H54 (cell line): ENCODE measurements at regions not wholly inside any gene's neighbourhood (a gene's known extent, or its start where the extent isn't known, plus 50 kb on each side); places are given as distances from the start of the nearest gene placed in this dataset.

Experiments used
- DNase-seq: peaks from one replicate; pipeline ENCODE4 v3.0.0; 2011; ENCODE audit warnings: low spot score, mixed read lengths; ENCODE audit not compliant: insufficient read length
- FAIRE-seq: peaks from 3 replicates; lab custom pipeline; 2011; peaks lifted over from hg19 to GRCh38; lab: Jason Lieb, UNC
- POLR2A ChIP-seq: IDR thresholded peaks from 2 replicates; pipeline ENCODE4 v1.6.1; 2011; ENCODE audit warnings: low read depth, mild to moderate bottlenecking, low read length

DNA sequence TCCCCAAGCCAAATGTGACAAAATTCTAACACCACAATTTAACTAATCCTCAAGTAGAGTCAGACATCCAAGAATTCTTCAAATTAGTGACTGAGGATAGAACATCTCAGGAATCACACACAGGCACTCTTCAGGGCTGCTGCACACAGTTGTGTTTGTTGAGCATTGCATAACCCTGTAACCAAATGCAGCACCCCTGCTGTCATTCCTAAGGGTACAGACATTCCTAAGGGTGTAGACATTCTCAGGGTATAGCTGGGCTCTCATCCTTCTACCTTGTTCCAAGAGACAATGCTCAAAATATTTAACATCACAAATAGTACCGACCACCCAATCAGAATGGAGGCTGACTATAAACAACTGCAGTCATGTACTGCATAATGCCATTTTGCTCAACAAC, 107.1 kb upstream of the UBE2E2 start:
- no peak for DNase-seq
- no peak for TF ChIP-seq POLR2A
- FAIRE-seq, result peak; percentile 11

DNA sequence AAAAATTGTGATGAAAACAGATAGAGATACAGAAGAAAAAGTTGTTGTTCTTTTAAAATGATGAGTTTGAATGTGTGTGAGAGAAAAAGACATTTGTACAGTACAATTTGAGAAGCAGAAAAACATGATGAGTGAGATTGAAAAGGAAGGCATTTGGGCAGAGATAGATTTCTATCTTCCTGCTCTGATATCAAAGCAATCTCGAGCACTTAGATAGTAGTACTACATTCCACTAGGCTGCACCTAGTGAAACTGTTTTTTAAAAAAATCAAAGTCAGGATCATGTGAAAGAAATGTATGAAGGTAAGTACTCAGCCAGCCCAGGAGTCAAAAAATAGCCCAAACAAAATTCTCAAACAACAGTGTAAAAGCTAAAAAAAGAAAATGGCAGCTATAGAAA, 104.1 kb upstream of the UBE2E2 start:
- TF ChIP-seq POLR2A, result no peak
- DNase-seq (no peak), FAIRE-seq (no peak)

DNA sequence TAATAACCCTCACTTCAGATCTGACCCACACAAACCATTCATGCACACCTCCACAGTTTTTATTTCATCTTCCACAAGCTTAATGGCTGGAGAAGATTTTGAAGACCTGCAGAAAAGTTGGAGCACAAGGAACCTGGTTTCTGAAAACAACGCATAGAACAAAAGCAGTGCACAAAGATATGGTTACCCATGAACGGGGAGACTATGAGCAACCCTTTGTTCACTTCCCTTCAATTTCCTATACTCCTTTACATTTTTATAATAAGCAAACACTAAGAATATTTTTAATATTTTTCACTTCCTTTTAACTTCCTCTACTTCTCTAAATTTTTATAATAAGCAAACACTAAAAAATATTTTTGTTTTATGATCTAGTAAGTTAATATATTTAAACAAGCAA, 103.5 kb upstream of the UBE2E2 start:
- FAIRE-seq (no peak), DNase-seq (no peak)
- no peak for TF ChIP-seq POLR2A

DNA sequence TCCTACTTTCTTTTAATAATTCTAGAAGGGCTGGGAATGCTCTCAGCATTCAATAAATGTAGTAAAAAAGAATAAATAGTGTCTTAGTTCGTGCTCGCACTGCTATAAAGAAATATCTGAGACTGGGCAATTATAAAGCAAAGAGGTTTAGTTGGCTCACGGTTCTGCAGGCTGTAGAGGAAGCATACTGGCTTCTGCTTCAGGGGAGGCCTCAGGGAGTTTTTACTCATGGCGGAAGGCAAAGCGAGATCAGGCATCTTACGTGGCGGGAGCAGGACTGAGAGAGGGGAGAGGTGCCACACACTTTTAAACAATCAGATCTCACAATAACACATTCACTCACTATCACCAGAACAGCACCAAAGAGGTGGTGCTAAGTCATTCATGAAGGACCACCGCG, 103.0 kb upstream of the UBE2E2 start:
- DNase-seq (no peak), FAIRE-seq (no peak)
- TF ChIP-seq POLR2A, result no peak

DNA sequence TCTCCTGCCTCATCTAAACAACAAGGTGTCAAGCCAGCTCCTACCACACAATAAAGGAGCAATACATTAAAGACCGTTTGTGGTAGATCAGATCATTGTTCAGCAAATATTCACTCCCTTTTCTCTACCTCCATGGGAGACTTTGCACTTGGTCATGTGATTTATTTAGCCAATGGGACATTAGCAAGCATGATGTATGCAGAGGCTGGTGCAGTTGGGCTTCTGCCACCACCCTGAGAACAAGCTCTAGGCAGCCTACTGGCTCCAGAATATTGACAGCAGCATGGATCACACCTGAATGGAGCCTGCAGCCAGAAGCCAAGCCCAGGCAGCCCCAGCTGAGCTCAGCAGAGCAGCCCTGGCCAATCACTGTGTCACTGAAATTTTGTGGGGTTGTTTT, 99.4 kb upstream of the UBE2E2 start:
- FAIRE-seq (no peak), DNase-seq (no peak)
- no peak for TF ChIP-seq POLR2A

DNA sequence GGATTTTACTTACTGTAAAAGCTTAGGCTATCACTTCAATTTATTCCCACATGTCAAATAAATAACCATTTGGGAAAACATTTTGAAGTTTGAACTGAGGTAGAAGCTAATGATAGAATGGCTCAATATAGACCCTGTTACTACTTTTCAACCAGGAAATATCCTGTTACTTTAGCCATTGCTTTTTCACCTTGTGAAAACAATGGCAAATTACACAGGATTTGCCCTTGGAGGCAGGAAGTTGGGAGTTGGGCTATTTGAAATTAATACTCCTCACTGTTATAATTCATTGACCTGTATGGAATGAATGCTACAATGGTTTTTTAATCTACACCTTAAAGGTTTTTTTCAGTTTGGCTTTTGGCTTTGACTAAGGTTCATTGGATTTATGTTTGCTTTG, 98.1 kb upstream of the UBE2E2 start:
- FAIRE-seq (no peak), DNase-seq (no peak)
- no peak for TF ChIP-seq POLR2A

DNA sequence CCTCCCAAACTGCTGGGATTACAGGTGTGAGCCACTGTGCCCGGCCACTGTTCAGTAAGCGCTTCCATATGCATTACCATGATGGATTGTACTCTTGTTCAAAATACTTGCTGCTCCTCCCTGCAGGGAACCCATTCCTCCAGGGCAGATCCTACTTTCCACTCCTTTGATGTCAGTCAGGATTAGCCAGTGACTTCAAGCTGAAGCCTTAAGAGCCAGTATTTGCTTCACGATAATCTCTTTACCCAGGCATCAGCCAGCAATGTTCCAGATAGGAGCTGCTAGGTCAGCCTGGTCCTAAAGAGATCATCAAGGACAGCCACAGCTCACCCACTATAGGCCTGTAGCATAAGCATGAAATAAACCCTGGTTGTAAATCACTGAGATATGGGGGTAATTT, 96.5 kb upstream of the UBE2E2 start:
- DNase-seq (no peak), FAIRE-seq (no peak)
- TF ChIP-seq POLR2A, result no peak

DNA sequence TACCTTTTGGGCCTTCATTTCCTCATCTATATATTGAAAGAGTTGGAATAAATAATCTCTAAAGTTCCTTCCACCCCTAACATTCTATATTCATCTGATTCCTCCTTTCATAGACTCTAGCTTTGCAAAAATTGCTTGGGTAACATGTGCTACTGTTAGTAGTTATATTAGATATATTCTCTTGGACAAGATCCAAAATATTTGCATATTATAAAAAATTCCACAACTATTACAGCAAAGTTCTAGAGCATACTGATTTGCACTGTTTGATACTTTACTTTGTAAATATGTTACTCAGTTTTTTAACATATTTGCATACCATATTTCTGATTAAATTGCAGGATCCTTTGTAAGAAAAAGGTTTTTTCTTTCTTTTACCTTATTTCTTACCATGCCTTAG, 95.9 kb upstream of the UBE2E2 start:
- no peak for TF ChIP-seq POLR2A
- no peak for DNase-seq
- no peak for FAIRE-seq

DNA sequence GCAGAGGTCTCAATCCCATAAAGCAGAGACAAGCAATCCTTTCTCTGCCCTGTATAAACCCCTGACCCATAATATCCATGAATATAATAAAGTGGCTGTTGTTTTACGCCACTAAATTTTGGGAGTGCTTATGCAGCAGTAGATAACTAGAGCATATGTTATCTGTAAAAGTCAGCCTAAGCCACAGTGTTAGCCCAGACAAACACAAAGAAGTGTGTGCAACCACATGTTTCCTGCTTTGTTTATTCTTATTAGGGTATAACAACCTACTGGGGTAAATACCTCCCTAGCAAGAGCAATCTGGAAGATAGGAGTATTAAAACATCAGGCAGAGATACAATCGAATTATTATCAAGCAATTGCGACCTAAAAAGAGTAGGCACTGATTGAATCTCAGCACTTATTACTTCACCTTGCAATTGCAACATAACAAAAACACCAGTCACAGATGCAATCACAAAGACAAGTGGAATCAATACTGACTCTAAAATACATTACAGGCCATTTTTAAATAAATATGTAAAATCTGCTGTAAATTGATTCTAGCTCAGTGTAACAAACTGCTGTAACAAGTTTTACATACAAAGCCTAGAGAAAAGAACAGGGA, 94.6 kb upstream of the UBE2E2 start:
- no peak for FAIRE-seq
- no peak for DNase-seq
- TF ChIP-seq POLR2A, result no peak

DNA sequence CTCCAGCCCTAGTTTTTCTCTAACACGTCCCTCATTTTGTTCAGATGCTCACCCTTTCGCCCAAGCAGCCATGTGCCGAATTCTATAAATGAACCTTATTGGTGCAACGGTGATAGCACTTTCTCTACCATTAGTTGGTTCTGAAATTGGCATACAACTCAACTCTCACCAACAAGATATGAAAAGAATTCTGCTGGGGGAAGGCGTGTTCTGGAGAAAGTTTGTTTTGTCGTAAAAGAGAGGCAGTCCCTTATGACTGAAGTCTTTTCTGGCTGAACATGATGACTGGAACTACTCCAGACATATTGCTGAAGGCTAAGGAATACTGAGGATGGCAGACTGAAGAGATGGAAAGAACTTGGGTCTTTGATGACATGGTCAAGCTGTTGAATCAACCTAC, 91.8 kb upstream of the UBE2E2 start:
- no peak for TF ChIP-seq POLR2A
- DNase-seq, result no peak
- FAIRE-seq, result no peak

DNA sequence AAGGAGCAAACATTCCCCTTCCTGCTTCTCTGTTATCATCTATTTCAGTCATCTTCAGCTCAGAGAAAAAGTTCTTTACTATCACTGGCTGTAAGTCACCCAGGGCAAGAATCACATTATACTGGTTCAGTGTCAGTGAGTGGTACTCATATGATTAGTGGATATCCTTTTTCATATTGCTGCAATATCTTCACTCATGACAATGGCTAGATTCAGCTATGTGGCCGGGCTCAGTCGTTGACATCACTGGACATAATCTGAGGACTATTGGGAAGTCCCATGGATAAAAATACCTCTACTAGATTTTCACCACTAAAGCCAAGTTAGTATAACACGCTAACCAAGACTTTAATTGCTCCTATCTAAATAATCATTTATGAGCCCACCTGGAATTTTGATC, 91.3 kb upstream of the UBE2E2 start:
- TF ChIP-seq POLR2A, result no peak
- DNase-seq, result no peak
- FAIRE-seq, result no peak

DNA sequence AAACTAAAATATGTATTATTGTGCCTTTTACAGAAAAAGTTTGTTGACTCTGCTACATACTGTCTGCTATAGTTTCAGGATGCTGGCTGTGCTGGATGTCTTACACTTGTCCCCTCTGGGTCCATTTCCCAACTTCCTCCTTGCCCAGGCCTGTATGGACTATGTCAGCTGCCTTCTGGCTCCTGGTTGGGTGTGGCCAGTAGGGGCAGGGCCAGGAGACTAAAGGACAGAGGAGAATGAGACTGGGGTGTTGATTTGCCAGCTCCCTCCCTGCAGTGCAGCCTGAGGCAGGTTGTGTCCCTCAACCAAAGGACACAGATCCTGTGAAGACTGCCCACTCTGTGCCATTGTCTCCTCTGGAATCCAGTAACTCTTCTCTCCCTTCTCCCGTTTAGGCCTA, 90.6 kb upstream of the UBE2E2 start:
- FAIRE-seq, result no peak
- no peak for TF ChIP-seq POLR2A
- no peak for DNase-seq

DNA sequence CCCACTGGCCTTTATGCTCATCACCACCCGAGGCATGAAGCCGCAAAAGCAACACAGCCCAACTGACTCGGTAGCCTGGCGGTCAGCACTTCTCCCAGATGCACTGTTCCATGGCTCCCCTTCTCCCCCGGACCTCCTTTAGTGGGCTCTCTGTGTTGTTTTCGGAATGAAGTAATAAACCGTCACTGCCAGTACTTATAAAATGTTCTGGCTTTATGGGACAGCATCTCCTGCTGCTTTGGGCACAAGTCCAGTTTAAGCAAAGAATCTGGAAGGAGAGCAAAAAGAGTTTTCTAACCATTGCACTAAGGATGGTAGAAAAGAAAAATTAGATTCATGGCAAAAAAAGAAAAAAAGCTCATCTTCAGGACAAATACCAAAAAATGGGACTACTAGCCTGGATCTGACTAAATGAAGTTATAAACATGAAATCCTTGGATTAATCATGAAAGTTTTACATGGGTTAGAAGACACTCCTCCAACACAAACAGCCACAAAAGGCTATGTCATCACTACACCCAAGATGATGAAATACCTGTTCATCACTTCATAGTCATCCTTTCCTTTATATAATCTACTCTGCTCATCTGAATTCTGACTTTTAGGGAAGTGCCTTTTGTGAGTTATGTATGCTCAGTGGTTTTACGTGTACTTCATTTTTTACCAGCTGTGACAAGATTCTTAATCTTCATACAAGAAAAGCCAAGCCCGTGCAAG, 89.5 kb upstream of the UBE2E2 start:
- no peak for TF ChIP-seq POLR2A
- DNase-seq, result no peak
- FAIRE-seq, result peak; percentile 50

DNA sequence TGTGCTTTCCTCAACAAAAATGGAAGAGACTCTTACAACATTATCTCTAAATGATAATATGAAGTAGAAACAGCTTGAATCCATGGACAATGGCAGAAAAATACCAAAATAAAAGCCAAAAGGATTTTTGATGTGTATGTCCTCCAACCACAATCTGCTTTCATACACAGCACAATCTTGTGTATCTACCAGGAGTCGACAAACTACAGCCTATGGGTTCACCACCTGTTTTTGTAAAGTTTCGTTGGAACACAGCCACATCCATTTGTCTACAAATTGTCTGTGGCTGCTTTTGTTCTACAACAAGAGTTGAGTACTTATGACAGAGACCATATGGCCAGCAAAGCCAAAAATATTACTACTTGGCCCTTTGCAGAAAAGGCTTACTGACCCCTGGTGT, 88.7 kb upstream of the UBE2E2 start:
- no peak for FAIRE-seq
- DNase-seq, result no peak
- no peak for TF ChIP-seq POLR2A
